SK-N-SH (cell line): ENCODE measurements at regions not wholly inside any gene's neighbourhood (a gene's known extent, or its start where the extent isn't known, plus 50 kb on each side); places are given as distances from the start of the nearest gene placed in this dataset.

Experiments
- CTCF ChIP-seq: fragments of 200-600 bp; sonication (generic); IDR thresholded peaks from 2 replicates; pipeline ENCODE4 v1.6.1; 2017; ENCODE audit warnings: antibody characterized with exemption, mild to moderate bottlenecking, moderate library complexity
- ELF1 ChIP-seq: IDR thresholded peaks from 2 replicates; pipeline ENCODE4 v1.4.0; 2012
- EP300 ChIP-seq, 2 experiments: IDR thresholded peaks; 2 replicates each; pipeline versions ENCODE4 v1.4.0 to v1.6.1; 2012; ENCODE audit warnings: borderline replicate concordance in 1 of 2, low read depth in 1 of 2, low read length in 1 of 2
- FOSL2 ChIP-seq: IDR thresholded peaks from 2 replicates; pipeline ENCODE4 v1.4.0; 2012; ENCODE audit warnings: low read depth, mild to moderate bottlenecking, moderate library complexity, borderline replicate concordance
- FOXM1 ChIP-seq: IDR thresholded peaks from 2 replicates; pipeline ENCODE4 v1.4.0; 2012; ENCODE audit warnings: low read depth, mild to moderate bottlenecking
- JUND ChIP-seq: IDR thresholded peaks from 2 replicates; pipeline ENCODE4 v1.4.0; 2012
- POLR2AphosphoS5 ChIP-seq: IDR thresholded peaks from 2 replicates; pipeline ENCODE4 v1.6.1; 2012; ENCODE audit warnings: low read depth, low read length
- RCOR1 ChIP-seq: fragments of 150-350 bp; IDR thresholded peaks from 2 replicates; pipeline ENCODE4 v1.6.1; 2017; ENCODE audit warnings: antibody characterized with exemption, low read length
- TAF1 ChIP-seq: IDR thresholded peaks from 2 replicates; pipeline ENCODE4 v1.6.1; 2012; ENCODE audit warnings: low read depth, mild to moderate bottlenecking, low read length, moderate library complexity, borderline replicate concordance
- USF1 ChIP-seq: IDR thresholded peaks from 2 replicates; pipeline ENCODE4 v1.4.0; 2012; ENCODE audit warnings: low read depth, borderline replicate concordance

GRCh38 chr20:41837669-41838224 is 219.6 kb upstream of the CHD6 start:
- TF ChIP-seq POLR2AphosphoS5 (no peak), CTCF (no peak), EP300 (IDR thresholded peaks at IDR 0.05; ENCODE audit: borderline replicate concordance in 1 of 2, low read depth in 1 of 2, low read length in 1 of 2) (peak in 1 of 2 experiments; percentile 16; a peak in 1 of 4 replicates), RCOR1 (no peak), JUND (no peak), ELF1 (no peak), USF1 (no peak), FOXM1 (no peak), TAF1 (no peak), FOSL2 (no peak)
